ENCODE measurements at regions not wholly inside any gene's neighbourhood (a gene's known extent, or its start where the extent isn't known, plus 50 kb on each side); places are given as distances from the start of the nearest gene placed in this dataset.
"Not testable (repeated sequence)": the region's sequence is repeated elsewhere in the genome, so short reads cannot be mapped to it uniquely, and the experiment has no call there.

DNA sequence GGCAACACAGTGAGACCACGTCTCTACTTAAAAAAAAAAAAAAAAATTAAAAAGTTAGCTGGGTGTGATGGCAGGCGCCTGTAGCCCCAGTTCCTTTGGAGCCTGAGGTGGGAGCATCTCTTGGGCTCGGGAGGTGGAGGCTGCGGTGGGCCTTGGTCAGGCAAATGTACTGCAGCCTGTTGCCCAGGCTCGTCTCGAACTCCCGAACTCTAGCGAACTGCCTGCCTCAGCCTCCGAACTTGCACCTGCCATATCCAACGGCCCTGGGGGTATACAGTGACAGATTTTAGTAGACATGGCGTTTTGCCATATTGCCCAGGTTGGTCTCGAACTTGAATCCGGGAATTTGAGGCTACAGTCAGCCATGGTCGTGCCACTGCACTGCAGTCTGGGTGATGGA is 195.4 kb downstream of the ALG10 start:
- TF ChIP-seq POLR2A (IDR thresholded peaks at IDR 0.05) = no peak
- TF ChIP-seq, protein P1, sequence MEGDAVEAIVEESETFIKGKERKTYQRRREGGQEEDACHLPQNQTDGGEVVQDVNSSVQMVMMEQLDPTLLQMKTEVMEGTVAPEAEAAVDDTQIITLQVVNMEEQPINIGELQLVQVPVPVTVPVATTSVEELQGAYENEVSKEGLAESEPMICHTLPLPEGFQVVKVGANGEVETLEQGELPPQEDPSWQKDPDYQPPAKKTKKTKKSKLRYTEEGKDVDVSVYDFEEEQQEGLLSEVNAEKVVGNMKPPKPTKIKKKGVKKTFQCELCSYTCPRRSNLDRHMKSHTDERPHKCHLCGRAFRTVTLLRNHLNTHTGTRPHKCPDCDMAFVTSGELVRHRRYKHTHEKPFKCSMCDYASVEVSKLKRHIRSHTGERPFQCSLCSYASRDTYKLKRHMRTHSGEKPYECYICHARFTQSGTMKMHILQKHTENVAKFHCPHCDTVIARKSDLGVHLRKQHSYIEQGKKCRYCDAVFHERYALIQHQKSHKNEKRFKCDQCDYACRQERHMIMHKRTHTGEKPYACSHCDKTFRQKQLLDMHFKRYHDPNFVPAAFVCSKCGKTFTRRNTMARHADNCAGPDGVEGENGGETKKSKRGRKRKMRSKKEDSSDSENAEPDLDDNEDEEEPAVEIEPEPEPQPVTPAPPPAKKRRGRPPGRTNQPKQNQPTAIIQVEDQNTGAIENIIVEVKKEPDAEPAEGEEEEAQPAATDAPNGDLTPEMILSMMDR (IDR thresholded peaks at IDR 0.05) = no peak
- WGBS, 2 donors = 78 to 79% methylated on average over 14 of the region's 14 CpGs
- no peak overlapping the region for H3K4me3 ChIP-seq (ENCODE audit: low read depth, poor library complexity, severe bottlenecking)
- intact Hi-C loops (cut with DNase I; ENCODE audit: low total_unique reads) = no loop called here
- DNase-seq (ENCODE audit: low spot score in 2 of 2) = peak in 1 of 2 donors; percentile 56

DNA sequence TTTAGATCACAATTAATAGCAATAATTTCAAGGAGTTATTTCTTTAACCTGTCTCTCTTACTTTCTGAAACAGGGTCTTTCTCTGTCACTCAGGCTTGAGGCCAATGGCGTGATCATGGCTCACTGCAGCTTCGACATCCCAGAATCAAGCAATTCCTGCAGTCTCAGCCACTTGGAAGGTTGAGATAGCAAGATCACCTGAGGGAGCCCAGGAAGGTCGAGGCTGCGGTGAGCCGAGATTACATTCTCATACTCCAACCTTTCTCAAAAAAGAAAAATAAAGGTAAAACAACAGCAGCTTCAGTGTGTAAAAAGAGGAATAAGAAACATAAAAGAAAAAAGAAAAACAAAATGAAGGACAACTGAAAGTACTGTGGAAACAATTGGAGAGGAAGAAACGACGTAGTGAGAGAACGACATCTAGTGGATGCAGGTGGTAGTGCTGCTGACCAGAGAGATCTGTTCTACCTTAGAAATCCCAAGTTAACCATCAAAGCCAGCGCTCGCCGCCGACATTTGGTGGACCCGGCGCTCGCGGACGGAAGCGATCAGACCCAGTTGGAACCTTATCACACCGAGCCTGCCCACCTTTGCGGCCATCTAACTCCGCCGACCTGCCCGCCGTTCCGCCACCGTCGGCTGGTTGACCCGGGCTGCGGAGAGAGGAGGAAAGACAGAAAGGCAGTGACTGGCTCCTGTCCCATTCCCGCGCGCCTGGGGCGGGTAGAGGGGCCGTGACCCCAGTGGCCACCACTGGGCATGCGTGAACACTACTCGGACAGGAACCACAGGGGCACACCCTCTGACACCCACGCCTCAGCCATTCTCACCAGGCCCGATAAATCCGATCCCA is 196.1 kb downstream of the ALG10 start:
- no peak for TF ChIP-seq POLR2A (IDR thresholded peaks at IDR 0.05)
- TF ChIP-seq, protein P1 (IDR thresholded peaks at IDR 0.05) = no peak
- 25 to 27% methylated on average over 36 to 39 of the region's 39 CpGs for WGBS, 2 donors
- DNase-seq (ENCODE audit: low spot score in 2 of 2) = peak; percentile 34 to 85
- no peak overlapping the region for H3K4me3 ChIP-seq (ENCODE audit: low read depth, poor library complexity, severe bottlenecking)
- intact Hi-C loops (cut with DNase I; ENCODE audit: low total_unique reads) = no loop called here

DNA sequence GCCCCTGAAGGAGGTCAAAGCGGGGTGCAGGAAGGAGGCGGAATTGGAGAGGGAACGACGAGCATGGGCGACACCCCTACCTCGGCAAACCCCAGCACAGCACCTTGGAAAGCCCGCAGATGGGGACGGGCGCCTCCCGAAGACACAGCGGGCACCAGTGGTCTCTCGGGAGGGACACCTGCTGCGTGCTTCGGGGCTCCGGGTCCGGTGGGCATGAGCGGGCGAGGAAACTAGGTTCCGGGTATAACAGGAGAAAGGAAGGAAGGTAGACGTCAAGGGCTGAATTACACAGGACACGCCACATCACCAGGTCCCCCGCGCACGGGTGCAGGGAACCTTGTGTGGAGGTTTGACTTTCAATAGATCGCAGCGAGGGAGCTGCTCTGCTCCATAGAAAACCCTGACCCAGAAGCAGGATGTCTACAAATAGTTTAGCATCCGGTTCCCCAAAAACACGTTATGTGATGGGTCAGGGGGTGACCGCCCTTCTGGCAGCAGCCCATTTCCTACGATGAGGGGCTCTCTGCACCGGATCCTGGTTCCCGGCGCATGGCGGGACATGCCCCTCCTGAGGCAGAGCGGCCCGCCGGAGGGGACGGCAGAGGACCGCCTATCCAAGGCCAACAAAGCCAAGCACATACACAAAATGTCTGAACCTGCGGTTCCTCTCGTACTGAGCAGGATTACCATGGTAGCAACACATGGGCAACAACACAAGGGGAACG is 196.9 kb downstream of the ALG10 start:
- 53 to 58% methylated on average over 35 to 42 of the region's 42 CpGs for WGBS, 2 donors
- intact Hi-C loops (cut with DNase I; ENCODE audit: low total_unique reads) = no loop called here

DNA sequence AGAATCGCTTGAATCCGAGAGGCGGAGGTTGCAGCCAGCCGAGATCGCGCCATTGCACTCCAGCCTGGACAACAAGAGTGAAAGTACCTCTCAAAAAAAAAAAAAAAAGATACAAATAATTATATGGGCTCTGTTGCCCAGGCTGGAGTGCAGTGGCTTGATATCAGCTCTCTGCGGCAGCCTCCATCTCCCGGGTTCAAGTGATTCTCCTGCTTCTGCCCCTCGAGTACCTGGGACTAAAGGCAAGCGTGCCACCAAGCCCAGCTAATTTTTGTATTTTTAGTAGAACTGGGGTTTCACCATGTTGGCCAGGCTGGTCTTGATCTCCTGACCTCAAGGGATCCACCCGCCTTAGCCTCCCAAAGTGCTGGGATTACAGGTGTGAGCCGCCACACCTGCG is 197.8 kb downstream of the ALG10 start:
- 91 to 93% methylated on average over 13 of the region's 13 CpGs for WGBS, 2 donors
- H3K4me3 ChIP-seq (ENCODE audit: low read depth, poor library complexity, severe bottlenecking); intact Hi-C loops (cut with DNase I; ENCODE audit: low total_unique reads): not testable (repeated sequence)
- DNase-seq (ENCODE audit: low spot score in 2 of 2) = peak in 1 of 2 donors; percentile 39

More for the DNA sequence above, 196.9 kb downstream of the ALG10 start:
- no peak overlapping the region for H3K4me3 ChIP-seq (ENCODE audit: low read depth, poor library complexity, severe bottlenecking)
- TF ChIP-seq POLR2A (IDR thresholded peaks at IDR 0.05) = no peak
- TF ChIP-seq, protein P1 (IDR thresholded peaks at IDR 0.05) = no peak
- peak in 1 of 2 donors; percentile 71 for DNase-seq (ENCODE audit: low spot score in 2 of 2)

DNA sequence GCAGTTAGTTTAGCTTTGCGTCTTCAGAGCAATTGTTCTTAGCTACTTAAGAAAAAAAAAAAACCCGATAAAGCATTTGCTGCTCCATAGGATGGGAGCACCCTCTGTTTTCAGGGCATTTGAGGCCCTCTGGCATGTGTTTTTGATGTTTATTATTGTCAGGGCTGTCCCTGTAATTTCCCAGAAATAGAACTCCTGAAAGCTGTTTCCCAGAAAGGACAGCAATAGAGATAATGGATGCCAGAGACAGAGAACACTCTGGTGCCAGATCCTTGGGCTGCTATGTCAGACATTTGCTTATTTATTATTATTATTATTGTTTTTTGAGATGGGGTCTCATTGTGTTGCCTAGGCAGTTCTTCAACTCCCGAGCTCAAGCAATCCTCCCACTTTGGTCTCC is 201.3 kb downstream of the ALG10 start:
- no peak for DNase-seq (ENCODE audit: low spot score in 2 of 2)
- WGBS, 2 donors = 74 to 86% methylated on average over 3 of the region's 3 CpGs
- H3K4me3 ChIP-seq (ENCODE audit: low read depth, poor library complexity, severe bottlenecking) = no peak overlapping the region
- TF ChIP-seq, protein P1 (IDR thresholded peaks at IDR 0.05) = no peak
- TF ChIP-seq POLR2A (IDR thresholded peaks at IDR 0.05) = no peak
- intact Hi-C loops (cut with DNase I; ENCODE audit: low total_unique reads) = no loop called here

DNA sequence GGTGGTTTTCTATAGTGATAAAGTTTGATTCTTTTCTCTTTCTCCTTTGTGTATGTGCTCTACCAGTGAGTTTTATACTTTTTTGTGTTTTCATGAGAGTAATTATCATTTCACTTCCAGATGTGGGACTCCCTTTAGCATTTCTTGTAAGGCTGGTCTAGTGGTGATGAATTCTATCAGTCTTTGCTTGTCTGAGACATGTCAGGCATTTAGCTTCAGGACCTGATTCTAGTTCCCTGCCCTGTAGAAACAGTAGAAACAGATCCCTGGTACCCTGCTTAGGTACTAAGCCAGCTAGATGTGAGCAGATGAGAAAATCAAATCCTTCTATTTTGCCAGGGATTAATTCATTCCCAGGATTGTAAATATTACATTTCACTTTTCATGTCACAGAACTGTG is 203.7 kb downstream of the ALG10 start:
- DNase-seq (ENCODE audit: low spot score in 2 of 2); H3K4me3 ChIP-seq (ENCODE audit: low read depth, poor library complexity, severe bottlenecking); intact Hi-C loops (cut with DNase I; ENCODE audit: low total_unique reads): not testable (repeated sequence)

DNA sequence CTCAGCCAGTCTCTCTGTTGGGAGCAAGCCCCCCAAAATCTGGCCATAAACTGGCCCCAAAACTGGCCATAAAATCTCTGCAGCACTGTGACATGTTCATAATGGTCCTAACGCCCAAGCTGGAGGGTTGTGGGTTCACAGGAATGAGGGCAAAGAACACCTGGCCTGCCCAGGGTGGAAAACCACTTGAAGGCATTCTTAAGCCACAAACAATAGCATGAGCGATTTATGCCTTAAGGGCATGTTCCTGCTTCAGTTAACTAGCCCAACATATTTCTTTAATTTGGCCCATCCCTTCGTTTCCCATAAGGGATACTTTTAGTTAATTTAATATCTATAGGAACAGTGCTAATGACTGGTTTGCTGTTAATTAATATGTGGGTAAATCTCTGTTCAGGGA is 205.8 kb downstream of the ALG10 start:
- H3K4me3 ChIP-seq (ENCODE audit: low read depth, poor library complexity, severe bottlenecking) = not testable (repeated sequence)

DNA sequence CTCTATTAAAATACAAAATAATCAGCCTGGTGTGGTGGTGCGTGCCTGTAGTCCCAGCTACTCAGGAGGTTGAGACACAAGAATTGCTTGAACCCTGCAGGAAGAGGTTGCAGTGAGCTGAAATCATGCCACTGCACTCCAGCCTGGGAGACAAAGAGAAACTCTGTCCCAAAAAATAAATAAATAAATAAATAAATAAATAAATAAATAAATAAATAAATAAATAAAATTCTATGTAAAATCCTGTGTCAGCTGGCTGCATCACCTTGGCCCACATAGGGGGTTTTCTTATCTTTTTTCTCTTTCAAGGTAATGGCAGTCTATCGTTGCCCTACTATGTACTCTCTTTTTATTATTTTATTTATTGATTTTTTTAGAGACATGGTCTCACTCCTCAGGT is 206.7 kb downstream of the ALG10 start:
- DNase-seq (ENCODE audit: low spot score in 2 of 2); intact Hi-C loops (cut with DNase I; ENCODE audit: low total_unique reads); H3K4me3 ChIP-seq (ENCODE audit: low read depth, poor library complexity, severe bottlenecking): not testable (repeated sequence)
- WGBS, 2 donors = 77 to 78% methylated on average over 2 of the region's 2 CpGs

More for the DNA sequence above, 205.8 kb downstream of the ALG10 start:
- WGBS, 2 donors = 49 to 55% methylated on average over 3 of the region's 3 CpGs
- DNase-seq (ENCODE audit: low spot score in 2 of 2) = peak in 1 of 2 donors; percentile 25
- intact Hi-C loops (cut with DNase I; ENCODE audit: low total_unique reads) = not testable (repeated sequence)
